ENCODE measurements at regions not wholly inside any gene's neighbourhood (a gene's known extent, or its start where the extent isn't known, plus 50 kb on each side); places are given as distances from the start of the nearest gene placed in this dataset.

DNA sequence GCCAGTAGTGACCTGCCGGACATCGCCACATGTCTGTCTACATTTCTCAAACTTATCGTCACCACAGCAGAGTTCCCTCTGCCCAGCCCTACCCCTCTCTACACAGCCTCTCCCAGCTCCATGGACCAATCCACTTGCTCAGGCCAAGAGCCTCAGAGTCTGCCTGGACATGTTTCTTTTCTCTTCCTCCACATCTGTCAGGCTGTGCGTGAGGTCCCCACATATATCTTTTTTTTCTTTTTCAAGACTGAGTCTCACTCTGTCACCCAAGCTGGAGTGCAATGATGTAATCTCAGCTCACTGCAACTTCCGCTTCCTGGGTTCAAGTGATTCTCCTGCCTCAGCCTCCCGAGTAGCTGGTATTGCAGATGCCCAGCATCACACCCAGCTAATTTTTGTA lies 62.7 kb upstream of the GGTA1 start:
- peaks cover 18% of the 10 kb centered on the region for H3K4me1 ChIP-seq (ENCODE audit: insufficient read depth, low read length)
- no peak overlapping the region for H3K9ac ChIP-seq (ENCODE audit: low read depth, low read length)
- 87% methylated on average over 6 of the region's 6 CpGs for WGBS
- no peak overlapping the region for H3K27ac ChIP-seq (ENCODE audit: low read depth, low read length)
- no peaks in the 10 kb centered on the region for H3K36me3 ChIP-seq (ENCODE audit: insufficient read depth, low read length)
- no peak overlapping the region for H3K4me3 ChIP-seq (ENCODE audit: low read length)
- H3K27me3 ChIP-seq (ENCODE audit: insufficient read depth, low read length), result no peaks in the 10 kb centered on the region
- H3K9me3 ChIP-seq (ENCODE audit: insufficient read depth, low read depth, low read length), result no peaks in the 10 kb centered on the region

DNA sequence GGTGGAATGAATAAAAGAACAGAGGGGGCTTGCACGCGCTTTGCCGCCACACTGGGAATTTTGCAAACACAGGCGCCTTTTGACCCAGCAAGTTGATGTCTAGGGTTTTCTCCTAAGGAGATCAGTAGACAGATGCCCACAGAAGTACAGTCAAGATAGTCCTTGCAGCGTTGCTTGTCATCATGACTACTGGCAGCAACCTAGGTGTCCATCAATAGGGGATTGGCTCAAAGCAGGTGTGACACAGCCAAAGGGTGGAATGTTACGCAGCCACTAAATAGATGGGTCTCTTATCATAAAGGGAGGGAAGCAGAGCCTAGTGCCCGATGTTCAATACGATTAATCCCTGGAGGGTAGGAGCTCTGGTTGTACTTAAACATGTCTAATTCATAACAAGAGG lies 63.8 kb upstream of the GGTA1 start:
- Histone ChIP-seq H3K27ac (ENCODE audit: low read depth, low read length) (no peak overlapping the region), H3K4me1 (ENCODE audit: insufficient read depth, low read length) (peaks cover 10% of the 10 kb centered on the region; the same call in 1 of the 2 replicates), H3K4me3 (ENCODE audit: low read length) (no peak overlapping the region), H3K27me3 (ENCODE audit: insufficient read depth, low read length) (no peaks in the 10 kb centered on the region), H3K9me3 (ENCODE audit: insufficient read depth, low read depth, low read length) (no peaks in the 10 kb centered on the region), H3K9ac (ENCODE audit: low read depth, low read length) (no peak overlapping the region), H3K36me3 (ENCODE audit: insufficient read depth, low read length) (no peaks in the 10 kb centered on the region)
- WGBS, result 95% methylated on average over 8 of the region's 8 CpGs

DNA sequence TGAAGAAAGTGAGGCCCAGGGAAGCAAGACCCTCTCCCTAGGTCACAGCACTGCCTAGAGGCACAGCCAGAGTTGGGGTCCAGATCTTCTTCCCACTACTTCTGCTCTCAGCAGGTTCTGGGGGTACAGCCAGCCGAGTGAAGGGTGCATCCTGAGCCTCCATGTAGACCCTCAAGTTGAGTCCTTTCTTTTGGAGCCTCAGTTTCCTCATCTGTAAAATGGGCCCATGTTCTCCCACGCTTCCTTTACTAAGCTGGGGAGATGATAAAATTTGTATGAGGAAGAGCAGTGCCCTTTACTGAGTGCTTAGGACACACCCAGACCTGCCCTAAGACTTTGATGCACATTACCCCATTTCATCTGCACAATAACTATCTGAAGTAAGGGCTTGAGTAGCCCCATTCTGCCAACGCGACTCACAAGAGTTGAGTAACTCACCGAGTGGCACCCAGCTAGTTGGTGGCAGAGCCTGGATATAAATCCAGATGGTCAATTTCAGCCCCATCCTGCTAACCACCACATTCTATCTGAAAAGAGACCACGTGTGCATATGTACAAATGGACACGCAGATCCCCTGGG lies 64.3 kb upstream of the GGTA1 start:
- 97% methylated on average over 7 of the region's 7 CpGs for WGBS
- Histone ChIP-seq H3K9me3 (ENCODE audit: insufficient read depth, low read depth, low read length) (no peaks in the 10 kb centered on the region), H3K4me1 (ENCODE audit: insufficient read depth, low read length) (peaks cover 6% of the 10 kb centered on the region; the same call in 1 of the 2 replicates), H3K27me3 (ENCODE audit: insufficient read depth, low read length) (no peaks in the 10 kb centered on the region), H3K27ac (ENCODE audit: low read depth, low read length) (no peak overlapping the region), H3K4me3 (ENCODE audit: low read length) (no peak overlapping the region), H3K9ac (ENCODE audit: low read depth, low read length) (no peak overlapping the region), H3K36me3 (ENCODE audit: insufficient read depth, low read length) (no peaks in the 10 kb centered on the region)

DNA sequence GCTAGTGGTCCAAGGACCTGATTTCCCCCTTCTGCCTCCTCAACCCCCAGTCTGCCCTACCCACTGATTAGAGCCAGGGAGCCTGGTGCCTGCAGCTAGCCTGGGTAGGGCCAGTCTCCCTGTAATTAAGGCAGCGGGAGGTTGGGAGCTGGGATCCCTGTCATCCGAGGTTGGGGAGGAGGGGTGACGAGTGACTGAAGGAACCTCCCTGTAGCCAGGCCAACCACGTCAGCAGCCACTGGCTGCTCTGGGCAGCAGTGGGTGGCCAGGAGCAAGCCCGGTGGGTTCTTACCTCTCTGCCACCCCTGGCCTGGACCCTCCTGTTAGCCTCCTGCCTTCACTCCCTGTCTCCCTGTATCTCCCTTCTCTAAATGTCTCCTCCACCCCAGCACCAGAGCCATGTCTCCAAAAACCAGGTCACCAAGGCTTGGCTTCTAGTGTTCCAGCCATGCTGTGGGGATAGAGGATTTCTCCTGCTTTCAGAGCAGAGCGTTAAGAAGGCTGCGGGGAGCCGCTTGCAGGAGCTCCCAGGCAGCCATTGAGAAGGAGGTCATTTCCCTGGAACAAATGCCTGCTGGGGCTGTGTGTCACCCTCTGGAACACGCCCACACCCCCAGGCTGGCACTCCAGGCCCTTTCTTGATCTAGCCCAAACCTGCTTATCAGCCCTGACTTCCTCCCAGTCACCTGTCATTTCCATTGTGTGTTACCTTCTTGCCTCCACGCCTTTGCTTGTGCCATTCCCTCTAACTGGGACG lies 65.0 kb upstream of the GGTA1 start:
- 75% methylated on average over 11 of the region's 11 CpGs for WGBS

DNA sequence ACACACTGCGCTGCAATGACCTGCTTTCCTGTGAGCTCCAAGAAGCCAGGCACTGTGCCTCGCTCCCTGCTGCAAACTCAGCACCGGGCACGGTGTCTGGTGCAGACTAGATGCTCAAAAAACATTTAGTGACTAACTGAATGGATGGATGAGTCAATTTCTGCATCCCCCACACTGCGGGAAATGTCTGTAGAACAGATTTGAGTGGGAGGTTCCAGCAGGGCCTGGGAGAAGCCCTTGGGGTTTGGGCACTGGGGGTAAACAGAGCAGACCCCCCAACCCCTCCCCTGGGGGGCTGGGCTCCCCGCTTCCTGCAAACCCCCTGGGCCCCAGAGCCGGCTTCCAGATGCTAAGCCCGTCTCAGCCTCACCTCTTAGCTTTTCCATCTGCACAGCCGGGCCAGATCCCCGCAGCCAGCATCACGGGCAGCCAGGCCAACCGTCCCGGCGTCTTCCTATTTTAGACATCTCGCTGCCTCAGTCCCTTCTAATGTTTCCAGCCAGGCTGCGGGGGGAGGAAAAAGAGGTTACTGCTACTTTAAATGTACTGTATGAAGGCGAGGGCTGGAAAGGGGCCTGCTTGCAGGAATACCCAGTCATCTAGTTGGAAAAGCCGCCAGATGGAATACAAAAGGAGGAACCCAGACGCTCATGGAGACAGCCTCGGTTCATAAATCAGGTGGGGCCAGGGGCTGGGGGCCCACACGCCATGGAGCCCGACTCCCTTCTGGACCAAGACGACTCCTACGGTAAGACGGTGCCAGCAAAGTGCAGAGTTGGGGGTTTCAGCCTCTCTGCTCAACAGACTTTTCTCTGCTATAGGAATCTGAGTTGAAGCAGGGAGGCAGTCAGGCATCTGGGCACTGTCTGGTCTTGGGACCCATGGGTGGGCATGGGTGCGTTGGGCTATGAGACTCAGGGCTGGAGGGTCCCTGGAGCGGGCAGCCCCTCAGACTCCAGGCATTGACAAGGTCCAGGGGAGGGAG lies 67.1 kb upstream of the GGTA1 start:
- Histone ChIP-seq H3K27me3 (ENCODE audit: insufficient read depth, low read length) (no peaks in the 10 kb centered on the region), H3K4me3 (ENCODE audit: low read length) (no peak overlapping the region), H3K9ac (ENCODE audit: low read depth, low read length) (0 out of 2 replicates have a peak overlapping the region, but pooled peaks have one; percentile 11), H3K36me3 (ENCODE audit: insufficient read depth, low read length) (no peaks in the 10 kb centered on the region), H3K4me1 (ENCODE audit: insufficient read depth, low read length) (peaks cover 6% of the 10 kb centered on the region; the same call in 1 of the 2 replicates), H3K9me3 (ENCODE audit: insufficient read depth, low read depth, low read length) (no peaks in the 10 kb centered on the region), H3K27ac (ENCODE audit: low read depth, low read length) (no peak overlapping the region)
- WGBS, result 90% methylated on average over 27 of the region's 27 CpGs

More for the DNA sequence above, 65.0 kb upstream of the GGTA1 start:
- no peaks in the 10 kb centered on the region for H3K27me3 ChIP-seq (ENCODE audit: insufficient read depth, low read length)
- H3K9ac ChIP-seq (ENCODE audit: low read depth, low read length), result no peak overlapping the region
- no peak overlapping the region for H3K4me3 ChIP-seq (ENCODE audit: low read length)
- no peak overlapping the region for H3K27ac ChIP-seq (ENCODE audit: low read depth, low read length)
- H3K9me3 ChIP-seq (ENCODE audit: insufficient read depth, low read depth, low read length), result no peaks in the 10 kb centered on the region
- no peaks in the 10 kb centered on the region for H3K36me3 ChIP-seq (ENCODE audit: insufficient read depth, low read length)
- H3K4me1 ChIP-seq (ENCODE audit: insufficient read depth, low read length), result peaks cover 6% of the 10 kb centered on the region; the same call in 1 of the 2 replicates

DNA sequence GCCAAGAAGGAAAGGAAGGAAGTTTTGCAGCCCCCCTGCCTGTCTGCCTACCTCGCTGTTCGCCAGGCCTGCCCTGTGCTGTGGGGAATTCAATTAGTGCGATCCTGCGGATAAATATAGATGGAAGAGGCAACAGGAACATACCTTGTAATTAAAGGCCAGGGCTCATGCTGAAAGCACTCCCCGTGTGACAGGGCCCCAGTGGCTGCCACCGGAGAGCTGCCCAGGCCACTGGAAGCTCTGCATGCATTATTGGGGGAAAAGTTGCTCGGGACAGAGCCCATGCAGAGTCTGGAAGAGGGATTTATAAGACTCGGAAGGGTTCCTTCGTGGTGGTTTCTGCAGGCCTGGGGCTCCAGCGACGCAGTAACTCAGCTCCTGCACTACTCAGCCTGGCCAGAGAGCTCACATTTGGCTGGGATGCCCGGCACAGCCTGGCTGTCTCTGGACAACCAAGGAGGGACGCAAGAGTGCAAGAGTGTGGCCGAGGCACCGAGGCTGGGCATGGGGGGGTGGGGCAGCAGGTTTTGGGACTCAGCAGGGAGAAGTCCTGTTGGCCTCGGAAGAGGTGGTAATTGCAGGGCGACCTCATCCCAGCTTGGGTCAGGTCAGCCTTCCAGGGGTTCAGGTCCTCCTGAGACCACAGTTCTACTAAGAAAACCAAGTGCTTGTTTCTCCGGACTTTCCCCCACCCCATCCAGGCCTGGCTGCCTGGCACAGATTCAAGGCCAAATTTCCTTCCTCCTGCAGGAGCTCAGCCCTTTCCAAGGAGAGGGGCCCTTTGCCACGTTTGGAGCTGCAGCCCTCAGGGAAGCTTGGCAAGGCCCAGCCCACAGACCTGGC lies 68.1 kb upstream of the GGTA1 start:
- no peaks in the 10 kb centered on the region for H3K27me3 ChIP-seq (ENCODE audit: insufficient read depth, low read length)
- peak overlapping the region; percentile 11; the same call in 1 of the 2 replicates for H3K9ac ChIP-seq (ENCODE audit: low read depth, low read length)
- H3K4me3 ChIP-seq (ENCODE audit: low read length), result no peak overlapping the region
- 74% methylated on average over 19 of the region's 19 CpGs for WGBS
- H3K27ac ChIP-seq (ENCODE audit: low read depth, low read length), result no peak overlapping the region
- H3K4me1 ChIP-seq (ENCODE audit: insufficient read depth, low read length), result peaks cover 6% of the 10 kb centered on the region; the same call in 1 of the 2 replicates
- H3K36me3 ChIP-seq (ENCODE audit: insufficient read depth, low read length), result no peaks in the 10 kb centered on the region
- H3K9me3 ChIP-seq (ENCODE audit: insufficient read depth, low read depth, low read length), result no peaks in the 10 kb centered on the region

DNA sequence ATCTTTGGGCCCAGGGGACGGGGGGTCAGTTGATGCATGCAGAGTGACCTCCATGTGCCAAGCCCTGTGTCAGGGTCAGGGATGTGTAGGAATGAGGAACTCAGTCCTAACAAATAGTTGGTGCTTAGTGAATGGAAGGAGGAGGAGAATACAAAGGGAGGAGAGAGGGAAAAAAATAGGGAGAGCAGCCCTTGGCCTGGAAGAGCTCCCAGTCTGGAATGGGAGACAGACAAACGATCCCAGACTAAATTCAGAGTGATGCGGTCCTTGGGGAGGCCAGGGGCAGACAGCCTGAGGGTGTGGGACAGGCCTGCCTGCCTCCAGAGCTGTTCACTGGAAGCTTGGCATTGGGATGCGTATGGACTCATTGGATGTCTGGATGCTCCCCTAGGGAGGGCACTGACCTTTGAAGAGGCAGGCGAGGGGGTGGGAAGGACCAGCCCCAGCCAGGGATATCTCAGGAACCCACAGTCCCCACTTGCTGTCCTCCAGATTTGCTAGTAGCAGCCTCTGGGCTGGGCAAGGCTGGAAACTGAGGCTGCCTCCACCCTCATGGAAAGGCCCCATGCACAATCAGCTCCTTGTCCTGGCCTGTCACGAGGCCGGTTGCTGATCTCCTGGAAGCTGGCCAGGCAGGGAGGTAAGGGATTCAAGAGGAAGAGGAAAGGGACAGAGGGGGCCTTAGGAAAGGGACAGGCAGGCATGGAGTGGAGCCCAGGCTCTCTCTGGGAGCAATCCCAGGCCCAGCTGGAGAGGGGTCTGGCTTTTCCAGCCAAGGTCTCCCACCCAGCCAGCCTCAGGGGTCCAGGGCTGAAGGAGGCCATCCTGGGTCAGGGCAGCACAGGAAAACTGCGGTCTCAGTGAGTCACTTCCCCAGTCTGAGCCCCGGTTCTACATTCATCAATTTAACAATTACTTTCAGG lies 69.0 kb upstream of the GGTA1 start:
- H3K36me3 ChIP-seq (ENCODE audit: insufficient read depth, low read length), result no peaks in the 10 kb centered on the region
- H3K27me3 ChIP-seq (ENCODE audit: insufficient read depth, low read length), result no peaks in the 10 kb centered on the region
- WGBS, result 82% methylated on average over 9 of the region's 9 CpGs
- peaks cover 6% of the 10 kb centered on the region; the same call in 1 of the 2 replicates for H3K4me1 ChIP-seq (ENCODE audit: insufficient read depth, low read length)
- no peak overlapping the region for H3K27ac ChIP-seq (ENCODE audit: low read depth, low read length)
- no peak overlapping the region for H3K4me3 ChIP-seq (ENCODE audit: low read length)
- no peaks in the 10 kb centered on the region for H3K9me3 ChIP-seq (ENCODE audit: insufficient read depth, low read depth, low read length)
- no peak overlapping the region for H3K9ac ChIP-seq (ENCODE audit: low read depth, low read length)

DNA sequence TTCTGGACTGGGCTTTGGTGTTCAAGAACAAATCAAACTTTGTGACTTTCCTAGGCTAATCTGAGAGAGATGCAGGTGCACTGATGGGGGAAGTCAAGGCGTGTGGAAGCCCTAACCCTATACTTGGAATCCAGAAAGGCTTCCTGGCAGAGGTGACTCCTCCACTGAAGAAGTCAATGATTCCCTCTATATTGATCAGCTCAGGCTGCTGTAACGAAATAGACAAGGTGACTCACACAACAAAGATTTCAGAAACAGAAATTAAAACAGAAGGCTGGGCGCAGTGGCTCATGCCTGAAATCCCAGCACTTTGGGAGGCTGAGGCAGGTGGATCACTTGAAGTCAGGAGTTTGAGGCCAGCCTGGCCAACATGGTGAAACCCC lies 69.6 kb upstream of the GGTA1 start:
- Histone ChIP-seq H3K9me3 (ENCODE audit: insufficient read depth, low read depth, low read length) (no peaks in the 10 kb centered on the region), H3K9ac (ENCODE audit: low read depth, low read length) (no peak overlapping the region), H3K27me3 (ENCODE audit: insufficient read depth, low read length) (no peaks in the 10 kb centered on the region), H3K27ac (ENCODE audit: low read depth, low read length) (no peak overlapping the region), H3K4me3 (ENCODE audit: low read length) (no peak overlapping the region), H3K36me3 (ENCODE audit: insufficient read depth, low read length) (no peaks in the 10 kb centered on the region), H3K4me1 (ENCODE audit: insufficient read depth, low read length) (peaks cover 6% of the 10 kb centered on the region; the same call in 1 of the 2 replicates)
- WGBS, result 93% methylated on average over 3 of the region's 3 CpGs

DNA sequence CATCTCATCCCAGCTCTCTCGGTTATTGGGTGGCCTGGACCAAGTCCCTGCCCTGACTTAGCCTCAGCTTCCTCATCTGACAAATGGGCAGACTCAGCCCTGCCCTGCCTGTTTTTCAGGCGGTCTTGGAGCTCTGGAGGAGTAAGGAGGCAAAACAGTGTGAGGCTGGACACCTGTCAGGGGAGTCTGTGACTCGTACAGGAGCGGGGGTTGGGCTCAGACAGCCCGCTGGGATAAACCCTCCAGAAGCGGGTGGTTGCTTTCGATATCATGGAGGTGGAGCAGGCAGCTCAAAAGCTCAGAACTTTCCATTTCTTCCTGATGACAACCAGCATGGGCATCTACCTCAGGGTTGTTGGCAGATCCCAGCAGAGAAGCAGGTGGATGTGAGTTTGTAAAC lies 72.9 kb upstream of the GGTA1 start:
- no peak overlapping the region for H3K9ac ChIP-seq (ENCODE audit: low read depth, low read length)
- WGBS, result 88% methylated on average over 7 of the region's 7 CpGs

More for the DNA sequence above, 72.9 kb upstream of the GGTA1 start:
- Histone ChIP-seq H3K27me3 (ENCODE audit: insufficient read depth, low read length) (no peaks in the 10 kb centered on the region), H3K4me3 (ENCODE audit: low read length) (no peak overlapping the region), H3K4me1 (ENCODE audit: insufficient read depth, low read length) (0 out of 2 replicates have a peak, but pooled peaks cover 4% of the 10 kb centered on the region), H3K9me3 (ENCODE audit: insufficient read depth, low read depth, low read length) (no peaks in the 10 kb centered on the region), H3K36me3 (ENCODE audit: insufficient read depth, low read length) (no peaks in the 10 kb centered on the region), H3K27ac (ENCODE audit: low read depth, low read length) (no peak overlapping the region)

Data from HUES64 (cell line).